Ishikawa (cell line): ENCODE measurements at regions not wholly inside any gene's neighbourhood (a gene's known extent, or its start where the extent isn't known, plus 50 kb on each side); places are given as distances from the start of the nearest gene placed in this dataset.

ENCODE experiments used
- CREB1 ChIP-seq: IDR thresholded peaks from 2 replicates; pipeline ENCODE4 v1.6.1; 2012; ENCODE audit warnings: low read depth
- EP300 ChIP-seq: IDR thresholded peaks from 2 replicates; pipeline ENCODE4 v1.6.1; 2012; ENCODE audit warnings: borderline replicate concordance
- RAD21 ChIP-seq: IDR thresholded peaks from 2 replicates; pipeline ENCODE4 v1.6.1; 2012; ENCODE audit warnings: low read depth
- TAF1 ChIP-seq: IDR thresholded peaks from 2 replicates; pipeline ENCODE4 v1.6.1; 2012; ENCODE audit warnings: low read depth, mild to moderate bottlenecking
- TCF12 ChIP-seq: IDR thresholded peaks from 2 replicates; pipeline ENCODE4 v1.6.1; 2012; ENCODE audit warnings: low read depth
- TEAD4 ChIP-seq: IDR thresholded peaks from 2 replicates; pipeline ENCODE4 v1.6.1; 2012
- TF ChIP-seq, protein P1 (sequence below): IDR thresholded peaks from 2 replicates; pipeline ENCODE4 v1.6.1; 2012; ENCODE audit warnings: low read depth, mild to moderate bottlenecking
- TF ChIP-seq, protein P2 (sequence below): IDR thresholded peaks from 2 replicates; pipeline ENCODE4 v1.6.1; 2012
- TF ChIP-seq, protein P3 (sequence below): IDR thresholded peaks from 2 replicates; pipeline ENCODE4 v1.6.1; 2012

DNA sequence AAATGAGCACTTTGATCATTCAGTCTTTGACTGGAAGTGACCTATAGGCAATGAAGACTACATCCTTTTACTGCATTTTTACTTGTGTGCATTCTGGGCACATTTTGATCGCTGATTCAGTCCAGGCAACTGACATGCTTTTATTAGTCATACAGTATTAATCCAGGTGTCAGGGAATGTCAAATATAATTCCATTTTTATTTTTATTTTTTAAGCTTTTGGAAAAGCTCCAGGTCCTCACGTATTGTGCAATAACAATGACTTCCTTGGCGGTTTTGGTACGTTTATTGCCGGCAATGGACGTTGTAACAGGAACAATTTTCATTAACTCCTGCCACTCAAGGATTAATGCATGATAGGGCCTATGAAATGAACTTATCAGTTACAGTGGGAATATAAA, 302.6 kb upstream of the PTBP2 start:
- TF ChIP-seq, protein P1, sequence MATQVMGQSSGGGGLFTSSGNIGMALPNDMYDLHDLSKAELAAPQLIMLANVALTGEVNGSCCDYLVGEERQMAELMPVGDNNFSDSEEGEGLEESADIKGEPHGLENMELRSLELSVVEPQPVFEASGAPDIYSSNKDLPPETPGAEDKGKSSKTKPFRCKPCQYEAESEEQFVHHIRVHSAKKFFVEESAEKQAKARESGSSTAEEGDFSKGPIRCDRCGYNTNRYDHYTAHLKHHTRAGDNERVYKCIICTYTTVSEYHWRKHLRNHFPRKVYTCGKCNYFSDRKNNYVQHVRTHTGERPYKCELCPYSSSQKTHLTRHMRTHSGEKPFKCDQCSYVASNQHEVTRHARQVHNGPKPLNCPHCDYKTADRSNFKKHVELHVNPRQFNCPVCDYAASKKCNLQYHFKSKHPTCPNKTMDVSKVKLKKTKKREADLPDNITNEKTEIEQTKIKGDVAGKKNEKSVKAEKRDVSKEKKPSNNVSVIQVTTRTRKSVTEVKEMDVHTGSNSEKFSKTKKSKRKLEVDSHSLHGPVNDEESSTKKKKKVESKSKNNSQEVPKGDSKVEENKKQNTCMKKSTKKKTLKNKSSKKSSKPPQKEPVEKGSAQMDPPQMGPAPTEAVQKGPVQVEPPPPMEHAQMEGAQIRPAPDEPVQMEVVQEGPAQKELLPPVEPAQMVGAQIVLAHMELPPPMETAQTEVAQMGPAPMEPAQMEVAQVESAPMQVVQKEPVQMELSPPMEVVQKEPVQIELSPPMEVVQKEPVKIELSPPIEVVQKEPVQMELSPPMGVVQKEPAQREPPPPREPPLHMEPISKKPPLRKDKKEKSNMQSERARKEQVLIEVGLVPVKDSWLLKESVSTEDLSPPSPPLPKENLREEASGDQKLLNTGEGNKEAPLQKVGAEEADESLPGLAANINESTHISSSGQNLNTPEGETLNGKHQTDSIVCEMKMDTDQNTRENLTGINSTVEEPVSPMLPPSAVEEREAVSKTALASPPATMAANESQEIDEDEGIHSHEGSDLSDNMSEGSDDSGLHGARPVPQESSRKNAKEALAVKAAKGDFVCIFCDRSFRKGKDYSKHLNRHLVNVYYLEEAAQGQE, result no peak
- TF ChIP-seq, protein P2, sequence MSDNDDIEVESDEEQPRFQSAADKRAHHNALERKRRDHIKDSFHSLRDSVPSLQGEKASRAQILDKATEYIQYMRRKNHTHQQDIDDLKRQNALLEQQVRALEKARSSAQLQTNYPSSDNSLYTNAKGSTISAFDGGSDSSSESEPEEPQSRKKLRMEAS, result no peak
- no peak for TF ChIP-seq CREB1
- no peak for TF ChIP-seq EP300
- no peak for TF ChIP-seq TAF1
- TF ChIP-seq TEAD4, result no peak
- TF ChIP-seq, protein P3, sequence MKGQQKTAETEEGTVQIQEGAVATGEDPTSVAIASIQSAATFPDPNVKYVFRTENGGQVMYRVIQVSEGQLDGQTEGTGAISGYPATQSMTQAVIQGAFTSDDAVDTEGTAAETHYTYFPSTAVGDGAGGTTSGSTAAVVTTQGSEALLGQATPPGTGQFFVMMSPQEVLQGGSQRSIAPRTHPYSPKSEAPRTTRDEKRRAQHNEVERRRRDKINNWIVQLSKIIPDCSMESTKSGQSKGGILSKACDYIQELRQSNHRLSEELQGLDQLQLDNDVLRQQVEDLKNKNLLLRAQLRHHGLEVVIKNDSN, result no peak
- no peak for TF ChIP-seq TCF12
- no peak for TF ChIP-seq RAD21
